Anterior cingulate cortex (tissue), 58 donors: ENCODE measurements at regions not wholly inside any gene's neighbourhood (a gene's known extent, or its start where the extent isn't known, plus 50 kb on each side); places are given as distances from the start of the nearest gene placed in this dataset.
"Not testable (repeated sequence)": the region's sequence is repeated elsewhere in the genome, so short reads cannot be mapped to it uniquely, and the experiment has no call there.

Experiments used
- DNase-seq, 58 donors: peaks; one replicate each; lab custom pipeline; 2025; lab: John Stamatoyannopoulos, UW

DNA sequence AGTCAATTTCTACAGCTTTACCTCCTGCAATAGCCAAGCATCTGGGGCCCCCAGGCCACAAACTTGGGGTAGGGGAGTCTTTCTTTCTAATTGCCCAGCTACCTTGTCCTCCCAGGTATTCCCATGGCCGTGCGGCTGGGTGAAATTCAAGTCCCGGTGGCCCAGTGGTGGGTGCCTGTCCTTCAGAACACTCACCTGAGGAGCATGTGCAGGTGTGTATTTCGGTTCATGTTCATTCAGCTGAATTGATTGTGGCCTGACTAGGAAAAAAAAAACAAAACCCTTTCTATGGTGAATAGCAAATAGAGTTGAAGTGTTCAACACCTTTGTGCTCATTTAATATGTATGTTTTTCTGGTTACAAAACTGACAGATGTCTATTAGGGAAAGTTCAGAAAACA lies 319.5 kb upstream of the CHRNA7 start:
- DNase-seq = not testable (repeated sequence)

DNA sequence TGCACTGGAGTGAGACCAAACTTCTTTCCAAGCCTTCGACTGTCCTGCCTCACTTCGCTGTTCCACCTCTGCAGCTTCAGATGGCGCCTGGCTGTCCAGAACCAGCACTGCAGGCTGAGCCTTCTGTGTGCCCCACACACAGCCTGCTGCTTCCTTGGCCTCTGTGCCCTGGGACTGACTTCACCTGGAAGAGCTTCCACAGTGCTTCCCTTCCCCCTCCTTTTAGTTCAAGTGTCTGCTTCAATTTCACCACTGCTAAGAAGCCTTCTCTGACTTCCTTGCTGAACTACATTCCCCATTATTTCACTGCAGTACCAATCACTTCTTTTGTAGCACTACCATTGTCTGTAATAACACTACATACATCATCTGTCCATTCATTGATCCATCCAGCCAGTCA lies 315.1 kb upstream of the CHRNA7 start:
- not testable (repeated sequence) for DNase-seq

GRCh38 chr15:31718625-31719024 lies 311.7 kb upstream of the CHRNA7 start:
- not testable (repeated sequence) for DNase-seq

- not testable (repeated sequence) for DNase-seq
Measured at GRCh38 chr15:31719396-31720022, 310.8 kb upstream of the CHRNA7 start.

GRCh38 chr15:31723019-31723418 lies 307.3 kb upstream of the CHRNA7 start:
- DNase-seq = not testable (repeated sequence)

DNA sequence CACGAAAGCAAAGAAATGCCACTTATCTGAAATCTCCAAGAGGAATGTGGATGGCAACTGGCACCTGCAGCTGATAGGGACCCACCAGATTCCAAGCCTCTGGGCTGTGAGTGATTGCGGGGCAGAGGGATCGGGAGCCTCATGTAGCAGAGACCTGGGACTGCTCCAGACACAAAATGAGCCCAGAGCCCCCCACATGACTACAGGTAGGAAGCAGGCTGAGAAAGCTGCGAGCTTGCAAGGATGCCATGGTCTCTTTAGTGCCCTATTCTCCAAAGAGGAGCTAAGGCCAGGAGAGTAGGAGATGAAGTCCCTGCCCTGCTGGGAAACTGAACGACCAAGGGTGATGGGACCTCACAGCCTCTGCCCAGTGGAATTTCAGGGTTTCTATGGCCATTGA lies 305.4 kb upstream of the CHRNA7 start:
- not testable (repeated sequence) for DNase-seq

- DNase-seq = not testable (repeated sequence)
Measured at GRCh38 chr15:31725619-31726018, 304.7 kb upstream of the CHRNA7 start.

GRCh38 chr15:31727612-31728011 lies 302.7 kb upstream of the CHRNA7 start:
- DNase-seq = no peak

DNA sequence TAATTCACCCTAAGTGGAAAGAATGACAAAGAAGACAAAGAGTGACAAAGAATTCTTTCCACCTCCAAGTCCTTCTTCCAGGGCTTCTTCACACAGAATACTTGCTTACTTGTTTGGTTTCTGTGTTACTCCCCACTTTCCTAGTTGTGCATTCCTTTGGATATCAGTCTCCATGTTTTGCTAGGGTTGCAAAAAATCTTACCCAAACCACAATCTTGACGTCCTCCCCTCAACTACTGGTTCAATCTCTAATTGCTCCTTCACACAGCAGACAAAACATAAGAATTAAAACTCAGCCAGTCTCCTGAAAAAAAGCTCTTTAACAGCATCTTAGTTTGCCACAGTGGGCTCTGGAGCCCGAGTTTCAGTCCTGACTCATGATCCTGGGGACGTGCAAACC lies 297.6 kb upstream of the CHRNA7 start:
- no peak for DNase-seq

- peak in 14 of 58 donors; percentile 6 to 46 (median 34) for DNase-seq
Measured at GRCh38 chr15:31733424-31733823, 296.9 kb upstream of the CHRNA7 start.

GRCh38 chr15:31740203-31740602 lies 290.1 kb upstream of the CHRNA7 start:
- DNase-seq = peak in 44 of 58 donors; percentile 2 to 79 (median 39)

DNA sequence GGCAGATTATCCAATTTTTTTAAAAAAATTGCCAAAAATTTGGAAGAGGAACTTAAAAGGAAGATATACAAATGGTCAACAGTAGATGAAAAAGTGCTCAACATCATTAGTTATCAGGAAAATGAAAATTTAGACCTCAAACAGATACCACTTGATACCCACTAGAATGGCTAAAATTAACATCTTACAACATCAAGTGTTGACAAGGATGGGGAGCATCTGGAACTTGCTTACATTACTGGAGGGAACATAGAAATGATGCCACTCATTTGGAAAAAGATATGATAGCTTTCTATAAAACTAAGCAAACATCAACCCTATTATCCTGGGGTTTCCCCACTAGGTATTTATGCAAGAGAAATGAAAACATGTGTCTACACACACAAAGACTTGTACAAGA lies 284.5 kb upstream of the CHRNA7 start:
- no peak for DNase-seq

- DNase-seq = no peak
Measured at GRCh38 chr15:31752065-31752762, 278.1 kb upstream of the CHRNA7 start.

DNA sequence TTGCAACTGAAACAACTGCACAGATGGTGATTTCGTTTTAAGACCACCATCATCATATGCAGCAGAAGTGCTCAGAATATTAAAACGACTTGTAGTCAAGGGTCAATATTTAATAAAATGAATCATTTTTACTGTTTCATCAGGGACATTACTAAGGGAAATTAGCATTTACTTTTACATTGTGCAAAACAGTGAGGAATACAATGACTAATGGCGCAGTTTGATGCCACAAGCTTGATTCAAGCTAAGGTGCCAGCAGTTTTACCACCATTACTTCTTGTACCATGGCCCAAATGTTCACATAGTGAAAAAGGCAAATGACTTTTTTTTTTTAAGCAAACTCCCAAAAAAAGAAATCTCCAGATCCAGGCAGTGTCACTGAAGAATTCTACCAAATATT lies 277.4 kb upstream of the CHRNA7 start:
- DNase-seq = no peak

DNA sequence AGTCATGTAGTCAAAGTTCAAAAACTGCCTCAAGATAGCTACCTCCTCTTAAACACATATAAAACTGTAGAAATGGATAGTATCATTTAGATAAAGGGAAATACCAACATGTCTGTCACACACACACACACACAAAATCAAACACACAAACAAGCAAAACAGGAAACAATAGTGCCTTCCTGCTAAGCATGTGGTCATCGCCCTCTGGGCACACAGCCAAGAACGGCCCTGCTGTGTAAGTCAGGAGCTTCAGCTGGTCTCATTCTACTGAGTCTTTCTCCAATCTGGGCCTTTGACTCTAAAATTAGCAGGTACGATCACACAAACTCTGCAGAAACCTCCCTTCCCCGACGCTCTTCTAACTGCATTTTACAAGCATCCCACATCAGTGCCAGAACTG lies 272.2 kb upstream of the CHRNA7 start:
- peak in 50 of 58 donors; percentile 23 to 95 (median 61) for DNase-seq

- no peak for DNase-seq
Measured at GRCh38 chr15:31768055-31768454, 262.3 kb upstream of the CHRNA7 start.

DNA sequence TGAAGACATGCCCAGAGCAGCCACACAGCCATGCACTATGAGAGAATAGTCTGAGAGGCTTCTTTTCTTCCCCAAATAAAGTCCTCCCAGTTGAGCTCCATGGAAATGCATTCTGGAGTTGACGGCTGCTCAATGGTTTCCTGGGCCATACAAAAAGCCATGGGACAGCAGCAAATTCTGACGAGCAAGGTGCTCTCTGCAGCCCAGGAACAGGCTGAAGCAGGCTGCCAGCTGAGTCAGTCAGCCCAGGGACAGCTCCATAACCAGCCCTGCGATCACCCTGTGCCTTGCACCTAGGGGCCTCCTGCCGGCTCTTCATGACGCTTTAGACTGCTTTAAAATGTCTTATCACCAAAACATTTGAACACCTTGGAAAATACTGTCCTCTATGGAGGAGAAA lies 256.3 kb upstream of the CHRNA7 start:
- no peak for DNase-seq

- peak in 7 of 58 donors; percentile 24 to 45 (median 33) for DNase-seq
Measured at GRCh38 chr15:31776039-31776438, 254.3 kb upstream of the CHRNA7 start.

GRCh38 chr15:31781261-31781660 lies 249.1 kb upstream of the CHRNA7 start:
- no peak for DNase-seq

- DNase-seq = no peak
Measured at GRCh38 chr15:31782016-31782783, 248.1 kb upstream of the CHRNA7 start.

- no peak for DNase-seq
Measured at GRCh38 chr15:31782951-31783350, 247.4 kb upstream of the CHRNA7 start.
